Ascending aorta (tissue), 2 donors: ENCODE measurements at regions not wholly inside any gene's neighbourhood (a gene's known extent, or its start where the extent isn't known, plus 50 kb on each side); places are given as distances from the start of the nearest gene placed in this dataset.
"Not testable (repeated sequence)": the region's sequence is repeated elsewhere in the genome, so short reads cannot be mapped to it uniquely, and the experiment has no call there.

ENCODE experiments used
- DNase-seq, 2 donors: peaks; one replicate each; pipeline ENCODE4 v3.0.0-alpha.2; 2019; ENCODE audit warnings: low spot score in 2 of 2
- H3K27ac ChIP-seq, 2 donors: fragments of 200-600 bp; sonication (generic); one replicate each; pipeline ENCODE4 v1.5.1; 2016 to 2017; ENCODE audit warnings: mild to moderate bottlenecking in 1 of 2
- H3K27me3 ChIP-seq: fragments of 200-600 bp; sonication (generic); one replicate; pipeline ENCODE4 v1.5.1; 2017
- H3K36me3 ChIP-seq, 2 donors: fragments of 200-600 bp; sonication (generic); one replicate each; pipeline ENCODE4 v1.5.1; 2016
- H3K4me1 ChIP-seq, 2 donors: fragments of 200-600 bp; sonication (generic); one replicate each; pipeline ENCODE4 v1.5.1; 2016 to 2017; ENCODE audit warnings: mild to moderate bottlenecking in 1 of 2
- H3K4me3 ChIP-seq, 2 donors: fragments of 200-600 bp; sonication (generic); one replicate each; pipeline ENCODE4 v1.5.1; 2016 to 2017; ENCODE audit warnings: mild to moderate bottlenecking in 1 of 2
- H3K9me3 ChIP-seq, 2 donors: fragments of 200-600 bp; sonication (generic); one replicate each; pipeline ENCODE4 v1.5.1; 2016
- intact Hi-C: fragments of 100-400 bp; cut with DNase I; formaldehyde crosslinking; loops from one replicate; pipeline ENCODE4 v1.15.1; 2023
- TF ChIP-seq, protein P1 (sequence below), 3 experiments: fragments of 200-600 bp in 2 of 3; fragments of 450-650 bp in 1 of 3; sonication (generic) in 2 of 3; IDR thresholded peaks; one replicate each; pipeline ENCODE4 v1.5.1; 2016 to 2019; ENCODE audit warnings: antibody characterized with exemption in 3 of 3, mild to moderate bottlenecking in 1 of 3, moderate library complexity in 1 of 3

DNA sequence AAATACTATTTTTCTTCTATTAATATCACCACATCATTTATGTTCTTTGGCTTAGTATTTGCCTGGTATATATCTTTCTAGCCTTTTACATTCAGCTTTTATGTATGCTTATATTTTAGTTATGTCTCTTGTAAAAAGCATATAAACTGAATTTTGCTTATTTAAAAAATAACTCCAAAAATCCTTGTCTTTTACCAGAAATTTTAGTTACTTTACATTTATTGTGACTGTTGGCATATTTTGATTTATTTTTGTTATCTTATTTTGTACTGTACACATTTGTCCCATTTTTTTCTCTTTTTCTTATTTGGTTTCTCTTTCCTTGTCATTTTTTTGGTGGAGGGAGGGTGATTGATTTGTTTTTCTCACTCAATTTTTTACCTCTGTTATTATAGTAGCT lies 169.6 kb downstream of the UACA start:
- no peaks in the 10 kb centered on the region for H3K4me1 ChIP-seq
- no peak for DNase-seq
- intact Hi-C loops = no loop called here
- H3K36me3 ChIP-seq = no peaks in the 10 kb centered on the region
- H3K4me3 ChIP-seq = no peak overlapping the region
- TF ChIP-seq, protein P1, sequence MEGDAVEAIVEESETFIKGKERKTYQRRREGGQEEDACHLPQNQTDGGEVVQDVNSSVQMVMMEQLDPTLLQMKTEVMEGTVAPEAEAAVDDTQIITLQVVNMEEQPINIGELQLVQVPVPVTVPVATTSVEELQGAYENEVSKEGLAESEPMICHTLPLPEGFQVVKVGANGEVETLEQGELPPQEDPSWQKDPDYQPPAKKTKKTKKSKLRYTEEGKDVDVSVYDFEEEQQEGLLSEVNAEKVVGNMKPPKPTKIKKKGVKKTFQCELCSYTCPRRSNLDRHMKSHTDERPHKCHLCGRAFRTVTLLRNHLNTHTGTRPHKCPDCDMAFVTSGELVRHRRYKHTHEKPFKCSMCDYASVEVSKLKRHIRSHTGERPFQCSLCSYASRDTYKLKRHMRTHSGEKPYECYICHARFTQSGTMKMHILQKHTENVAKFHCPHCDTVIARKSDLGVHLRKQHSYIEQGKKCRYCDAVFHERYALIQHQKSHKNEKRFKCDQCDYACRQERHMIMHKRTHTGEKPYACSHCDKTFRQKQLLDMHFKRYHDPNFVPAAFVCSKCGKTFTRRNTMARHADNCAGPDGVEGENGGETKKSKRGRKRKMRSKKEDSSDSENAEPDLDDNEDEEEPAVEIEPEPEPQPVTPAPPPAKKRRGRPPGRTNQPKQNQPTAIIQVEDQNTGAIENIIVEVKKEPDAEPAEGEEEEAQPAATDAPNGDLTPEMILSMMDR (IDR thresholded peaks at IDR 0.05) = no peak
- H3K27ac ChIP-seq = no peak overlapping the region
- no peaks in the 10 kb centered on the region for H3K27me3 ChIP-seq
- H3K9me3 ChIP-seq = peaks cover 0 to 15% of the 10 kb centered on the region in 2 donors

DNA sequence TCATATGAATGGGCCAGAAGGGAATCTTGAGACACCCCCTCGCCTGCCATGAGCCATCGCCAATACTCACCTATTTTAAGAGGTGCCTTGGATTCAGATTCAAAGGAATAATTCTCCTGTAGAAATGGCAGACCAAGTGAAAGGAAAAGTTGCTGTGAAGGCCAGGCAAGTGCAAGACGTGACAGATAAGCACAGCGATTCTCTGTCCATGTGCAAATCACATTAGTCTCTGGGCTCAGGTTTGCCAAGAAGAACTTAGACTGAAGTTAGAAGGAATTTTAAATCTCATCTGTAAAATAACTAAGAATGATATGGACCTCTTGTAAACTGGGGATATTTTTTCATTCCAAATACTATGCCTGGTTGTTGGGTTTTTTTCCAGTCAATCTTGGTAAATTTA lies 173.6 kb downstream of the UACA start:
- peak in 1 of 2 donors; percentile 8 for DNase-seq
- H3K9me3 ChIP-seq = peaks cover 0 to 9% of the 10 kb centered on the region in 2 donors
- H3K4me1 ChIP-seq = no peaks in the 10 kb centered on the region
- no peaks in the 10 kb centered on the region for H3K27me3 ChIP-seq
- intact Hi-C loops = no loop called here
- TF ChIP-seq, protein P1 (IDR thresholded peaks at IDR 0.05) = no peak
- H3K36me3 ChIP-seq = no peaks in the 10 kb centered on the region
- H3K4me3 ChIP-seq = no peak overlapping the region
- H3K27ac ChIP-seq = no peak overlapping the region

DNA sequence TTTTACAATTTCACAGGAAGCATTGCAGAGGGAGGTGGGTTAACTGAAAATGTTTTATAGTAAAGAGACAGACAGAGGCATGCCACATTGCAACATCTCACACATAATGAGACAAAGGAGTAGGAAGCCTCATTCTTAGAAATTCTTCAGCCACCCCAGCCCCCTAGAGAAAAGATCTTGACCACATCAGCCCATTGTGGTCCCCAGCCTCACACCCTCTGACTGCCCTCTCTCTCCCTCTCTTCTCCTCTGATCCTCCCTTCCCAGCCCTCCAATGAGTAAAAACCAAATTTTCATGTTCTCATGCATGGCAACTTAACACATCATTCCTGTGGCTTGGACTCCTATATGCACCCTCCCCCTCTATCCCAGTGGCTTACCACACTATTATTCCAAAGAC lies 174.1 kb downstream of the UACA start:
- DNase-seq = peak in 1 of 2 donors; percentile 19
- peaks cover 0 to 4% of the 10 kb centered on the region in 2 donors for H3K9me3 ChIP-seq
- H3K4me1 ChIP-seq = no peaks in the 10 kb centered on the region
- no peak overlapping the region for H3K4me3 ChIP-seq
- intact Hi-C loops = no loop called here
- H3K27me3 ChIP-seq = no peaks in the 10 kb centered on the region
- TF ChIP-seq, protein P1 (IDR thresholded peaks at IDR 0.05) = no peak
- no peaks in the 10 kb centered on the region for H3K36me3 ChIP-seq
- H3K27ac ChIP-seq = no peak overlapping the region

DNA sequence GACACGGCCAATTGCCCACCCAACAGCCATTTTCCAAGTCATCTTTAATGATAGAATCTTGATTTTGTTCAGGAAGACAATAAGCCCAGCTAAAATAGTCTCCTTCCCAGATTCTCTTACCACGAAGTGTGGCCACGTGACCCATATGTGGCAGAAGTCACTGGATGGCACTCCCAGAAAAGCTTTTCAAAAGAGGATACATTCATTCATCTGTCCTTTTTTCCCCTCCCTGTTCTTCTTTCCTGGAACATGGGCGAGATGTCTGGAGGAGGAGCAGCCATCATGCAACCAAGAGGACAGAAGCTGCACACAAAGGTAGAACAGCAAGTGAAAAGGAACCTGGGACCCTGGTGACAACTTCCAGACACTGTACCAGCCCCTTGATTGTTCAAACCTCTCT lies 174.7 kb downstream of the UACA start:
- H3K9me3 ChIP-seq = no peaks in the 10 kb centered on the region
- no peaks in the 10 kb centered on the region for H3K27me3 ChIP-seq
- H3K27ac ChIP-seq = no peak overlapping the region
- DNase-seq = no peak
- no peaks in the 10 kb centered on the region for H3K4me1 ChIP-seq
- intact Hi-C loops = no loop called here
- TF ChIP-seq, protein P1 (IDR thresholded peaks at IDR 0.05) = no peak
- no peaks in the 10 kb centered on the region for H3K36me3 ChIP-seq
- no peak overlapping the region for H3K4me3 ChIP-seq

DNA sequence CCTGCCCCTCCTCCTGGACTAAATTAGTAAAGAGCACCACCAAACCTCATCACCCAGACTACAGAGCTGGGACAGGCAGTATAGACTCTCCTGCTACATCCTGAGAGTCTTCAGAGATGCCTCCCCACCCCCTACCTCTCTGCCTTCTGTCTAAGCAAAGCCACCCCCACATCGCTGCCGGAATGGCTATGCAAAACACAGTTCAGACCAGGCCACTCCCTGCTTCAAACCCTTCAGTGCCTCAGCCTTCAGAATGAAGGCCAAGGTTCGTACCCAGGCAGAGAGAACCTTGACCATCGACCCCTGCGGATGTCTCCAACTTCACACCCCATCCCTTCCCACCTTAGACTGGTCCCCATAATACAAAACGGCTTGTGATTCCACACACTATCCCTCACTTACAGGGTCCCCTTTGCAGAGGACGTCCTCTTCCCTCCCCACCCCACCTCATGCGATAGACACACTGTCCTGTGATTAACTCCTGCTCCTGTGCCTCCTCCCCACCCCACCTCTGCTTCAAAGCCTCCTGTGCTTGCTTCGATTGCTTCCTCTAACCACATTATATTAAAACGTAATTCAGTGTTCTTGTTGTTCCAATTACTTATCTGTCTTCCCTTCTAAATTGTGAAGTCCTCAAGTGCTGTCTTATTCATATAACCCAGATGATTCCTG lies 175.3 kb downstream of the UACA start:
- no peaks in the 10 kb centered on the region for H3K36me3 ChIP-seq
- H3K27ac ChIP-seq = no peak overlapping the region
- no peak overlapping the region for H3K4me3 ChIP-seq
- H3K4me1 ChIP-seq = no peaks in the 10 kb centered on the region
- TF ChIP-seq, protein P1 (IDR thresholded peaks at IDR 0.05) = no peak
- peak in 1 of 2 donors; percentile 11 for DNase-seq
- intact Hi-C loops = no loop called here
- H3K9me3 ChIP-seq = no peaks in the 10 kb centered on the region
- no peaks in the 10 kb centered on the region for H3K27me3 ChIP-seq

DNA sequence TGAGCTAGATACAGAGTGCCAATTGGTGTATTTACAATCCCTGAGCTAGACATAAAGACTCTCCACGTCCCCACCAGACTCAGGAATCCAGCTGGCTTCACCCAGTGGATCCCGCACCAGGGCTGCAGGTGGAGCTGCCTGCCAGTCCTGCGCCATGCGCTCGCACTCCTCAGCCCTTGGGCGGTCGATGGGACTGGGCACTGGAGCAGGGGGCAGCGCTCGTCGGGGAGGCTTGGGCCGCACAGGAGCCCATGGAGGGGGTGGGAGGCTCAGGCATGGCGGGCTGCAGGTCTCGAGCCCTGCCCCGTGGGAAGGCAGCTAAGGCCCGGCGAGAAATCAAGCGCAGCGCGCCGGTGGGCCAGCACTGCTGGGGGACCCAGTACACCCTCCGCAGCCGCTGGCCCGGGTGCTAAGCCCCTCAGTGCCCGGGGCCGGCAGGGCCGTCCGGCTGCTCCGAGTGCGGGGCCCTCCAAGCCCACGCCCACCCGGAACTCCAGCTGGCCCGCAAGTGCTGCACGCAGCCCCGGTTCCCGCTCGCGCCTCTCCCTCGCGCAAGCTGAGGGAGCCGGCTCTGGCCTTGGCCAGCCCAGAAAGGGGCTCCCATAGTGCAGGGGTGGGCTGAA lies 176.2 kb downstream of the UACA start:
- H3K27ac ChIP-seq, H3K4me1 ChIP-seq, H3K27me3 ChIP-seq, intact Hi-C loops, H3K4me3 ChIP-seq, H3K9me3 ChIP-seq, H3K36me3 ChIP-seq: not testable (repeated sequence)
- DNase-seq = peak in 1 of 2 donors; percentile 31
